Stimulated activated effector memory CD8-positive, alpha-beta T cell treated with anti-CD3 and anti-CD28 coated beads, Interleukin-12 subunit alpha, Interleukin-12 subunit beta, amount 100 ng/mL, for 72 hours (primary cell): ENCODE measurements at regions not wholly inside any gene's neighbourhood (a gene's known extent, or its start where the extent isn't known, plus 50 kb on each side); places are given as distances from the start of the nearest gene placed in this dataset.

Experiments used
- ATAC-seq: fragments of 150-1000 bp; cut with Tn5 transposase; 2 replicates; pipeline ENCODE4 v1.10.0; 2021
- DNase-seq, 2 donors: peaks; one replicate each; pipeline ENCODE4 v3.0.0; 2021 to 2022; ENCODE audit warnings: low spot score in 2 of 2
- H3K27ac Mint-ChIP-seq: one replicate; pipeline ENCODE4 v1.8.0; 2022; ENCODE audit warnings: mild to moderate bottlenecking, mixed read lengths
- H3K36me3 Mint-ChIP-seq: one replicate; pipeline ENCODE4 v1.8.0; 2022; ENCODE audit warnings: mild to moderate bottlenecking, mixed read lengths
- H3K4me1 Mint-ChIP-seq: one replicate; pipeline ENCODE4 v1.8.0; 2022; ENCODE audit warnings: mixed read lengths
- H3K4me3 Mint-ChIP-seq: one replicate; pipeline ENCODE4 v1.8.0; 2022; ENCODE audit warnings: mild to moderate bottlenecking, mixed read lengths
- H3K9me3 Mint-ChIP-seq: one replicate; pipeline ENCODE4 v1.8.0; 2022; ENCODE audit warnings: mixed read lengths

DNA sequence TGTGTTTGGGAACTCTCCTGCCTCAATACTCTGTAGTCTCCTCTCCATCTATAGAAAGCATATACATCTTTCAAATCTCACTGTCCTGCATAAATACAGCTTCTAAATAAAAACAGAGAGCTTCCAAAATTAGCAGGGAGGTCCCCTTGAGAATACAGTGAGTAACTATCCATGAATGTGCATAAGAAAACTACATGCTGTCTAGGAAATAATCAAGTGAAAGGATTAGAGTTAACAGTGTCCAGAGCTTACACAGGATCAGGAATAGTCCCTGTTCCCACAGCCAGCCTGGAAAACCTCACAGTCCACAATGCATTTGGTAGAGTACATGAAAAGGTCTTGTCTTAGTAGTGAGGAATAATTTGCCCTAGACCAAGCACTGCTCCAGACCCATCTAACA is 123.0 kb upstream of the POU3F2 start:
- no peak for ATAC-seq
- Mint-ChIP-seq H3K9me3 (no peaks in the 10 kb centered on the region), H3K4me3 (no peak overlapping the region), H3K27ac (no peak overlapping the region), H3K4me1 (no peaks in the 10 kb centered on the region), H3K36me3 (no peaks in the 10 kb centered on the region)
- DNase-seq, result no peak

DNA sequence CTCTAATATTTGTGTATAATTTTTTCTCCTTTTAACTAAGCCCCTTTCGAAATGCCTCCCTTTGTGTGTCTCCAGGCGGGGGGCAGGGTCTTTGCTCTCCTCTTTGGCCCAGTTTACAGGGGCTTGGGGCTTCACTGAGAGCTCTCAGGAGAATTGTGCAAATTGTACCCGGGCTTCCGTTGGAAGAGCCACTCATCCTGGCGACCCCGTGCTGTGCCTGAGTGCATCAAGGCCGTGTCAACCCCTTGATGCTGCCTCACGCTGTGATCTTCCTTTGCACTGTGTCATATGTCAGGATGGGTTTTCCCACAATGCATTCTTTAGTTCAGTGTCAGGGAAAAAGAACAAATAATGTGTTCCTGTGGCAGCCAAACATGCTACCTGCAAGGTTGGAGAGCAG is 118.0 kb upstream of the POU3F2 start:
- Mint-ChIP-seq H3K36me3 (no peaks in the 10 kb centered on the region), H3K4me3 (no peak overlapping the region), H3K27ac (no peak overlapping the region), H3K9me3 (no peaks in the 10 kb centered on the region), H3K4me1 (no peaks in the 10 kb centered on the region)
- ATAC-seq (no peak), DNase-seq (no peak)

DNA sequence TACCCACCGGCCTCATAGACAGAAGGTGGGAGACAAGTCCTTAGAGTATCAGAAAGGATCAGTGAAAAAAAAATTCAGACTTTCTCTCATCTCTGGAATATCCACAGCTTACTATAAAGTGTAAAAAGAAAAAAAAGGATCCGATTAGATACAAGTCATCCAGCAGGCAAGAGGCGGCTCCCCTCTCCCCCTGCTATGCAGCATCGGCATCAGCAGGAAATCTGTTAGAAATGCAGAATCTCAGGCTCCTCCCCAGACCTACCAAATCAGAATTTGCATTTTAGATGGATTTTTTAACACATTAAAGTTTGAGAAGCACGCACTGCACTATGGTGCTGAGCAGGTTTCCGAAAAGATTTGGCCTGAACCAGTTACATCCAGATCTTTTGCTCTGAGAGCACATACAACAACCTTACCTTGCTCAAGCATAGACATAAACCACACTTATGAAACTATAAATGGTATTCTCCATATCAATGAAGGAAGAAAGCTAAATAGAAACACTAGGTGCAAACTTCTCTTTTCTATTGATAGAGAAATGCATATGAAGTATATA is 117.0 kb upstream of the POU3F2 start:
- no peak overlapping the region for H3K27ac Mint-ChIP-seq
- no peaks in the 10 kb centered on the region for H3K9me3 Mint-ChIP-seq
- no peak for ATAC-seq
- no peak overlapping the region for H3K4me3 Mint-ChIP-seq
- no peak for DNase-seq
- no peaks in the 10 kb centered on the region for H3K36me3 Mint-ChIP-seq
- no peaks in the 10 kb centered on the region for H3K4me1 Mint-ChIP-seq

DNA sequence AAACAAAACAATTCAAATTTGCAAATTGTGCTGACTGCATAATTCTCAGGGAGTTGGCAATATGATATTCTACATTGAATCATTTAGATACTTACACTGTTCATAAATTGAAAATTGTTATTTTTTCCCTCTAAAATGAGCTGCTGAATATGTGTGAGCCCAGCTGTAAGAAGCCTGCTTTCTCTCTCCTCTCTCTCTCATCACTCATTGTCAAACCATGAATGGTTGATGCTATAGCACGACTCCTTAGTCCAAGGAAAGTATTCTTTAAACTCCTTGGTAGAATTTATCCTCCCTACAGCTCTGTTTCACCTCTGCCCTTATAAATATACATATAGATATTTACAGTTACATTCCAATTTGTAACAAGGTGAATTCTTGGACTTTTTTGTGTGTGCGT is 116.4 kb upstream of the POU3F2 start:
- H3K9me3 Mint-ChIP-seq, result no peaks in the 10 kb centered on the region
- ATAC-seq (no peak), DNase-seq (no peak)
- no peak overlapping the region for H3K4me3 Mint-ChIP-seq
- H3K36me3 Mint-ChIP-seq, result no peaks in the 10 kb centered on the region
- H3K27ac Mint-ChIP-seq, result no peak overlapping the region
- H3K4me1 Mint-ChIP-seq, result no peaks in the 10 kb centered on the region

DNA sequence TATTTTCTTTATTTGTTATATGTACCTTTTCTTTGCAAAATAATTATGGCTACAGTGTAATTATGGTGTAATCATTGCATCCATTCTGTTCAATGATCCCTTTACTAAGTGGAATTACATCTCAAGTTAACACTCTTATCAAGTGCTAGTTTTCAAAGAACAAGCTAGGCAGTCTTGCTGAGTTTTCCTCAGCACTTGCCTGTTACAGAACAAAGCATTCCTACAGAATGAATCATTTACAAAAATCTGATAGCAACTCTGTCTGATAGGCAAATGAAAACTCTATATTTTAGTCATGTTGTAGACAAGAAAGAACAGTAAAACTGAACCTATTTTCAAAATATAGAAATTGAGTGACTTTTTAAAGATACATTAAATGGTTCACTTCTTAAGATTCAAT is 109.8 kb upstream of the POU3F2 start:
- no peaks in the 10 kb centered on the region for H3K36me3 Mint-ChIP-seq
- H3K27ac Mint-ChIP-seq, result no peak overlapping the region
- ATAC-seq (no peak), DNase-seq (no peak)
- no peak overlapping the region for H3K4me3 Mint-ChIP-seq
- H3K4me1 Mint-ChIP-seq, result no peaks in the 10 kb centered on the region
- H3K9me3 Mint-ChIP-seq, result peaks cover 4% of the 10 kb centered on the region

DNA sequence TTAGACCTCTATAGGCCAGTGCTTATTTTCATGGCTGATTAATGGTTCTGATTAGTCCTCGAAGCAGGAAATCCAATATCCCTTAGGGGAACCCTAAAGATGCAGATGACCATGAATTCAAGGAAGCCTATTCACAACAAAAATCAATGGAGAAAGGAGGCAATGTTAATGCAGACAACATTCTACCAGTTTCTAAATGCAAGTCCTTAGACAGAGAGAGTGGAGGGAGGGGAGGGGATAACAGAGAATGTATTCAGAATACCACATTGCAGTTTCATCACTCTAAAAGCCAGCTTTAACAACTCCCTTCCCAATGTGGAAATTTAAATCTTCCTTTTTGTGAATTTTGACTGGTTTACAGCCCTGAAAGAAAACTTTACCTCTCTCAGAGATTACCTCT is 87.1 kb upstream of the POU3F2 start:
- Mint-ChIP-seq H3K27ac (no peak overlapping the region), H3K9me3 (no peaks in the 10 kb centered on the region), H3K4me3 (no peak overlapping the region), H3K4me1 (no peaks in the 10 kb centered on the region), H3K36me3 (no peaks in the 10 kb centered on the region)
- ATAC-seq, result no peak
- no peak for DNase-seq

DNA sequence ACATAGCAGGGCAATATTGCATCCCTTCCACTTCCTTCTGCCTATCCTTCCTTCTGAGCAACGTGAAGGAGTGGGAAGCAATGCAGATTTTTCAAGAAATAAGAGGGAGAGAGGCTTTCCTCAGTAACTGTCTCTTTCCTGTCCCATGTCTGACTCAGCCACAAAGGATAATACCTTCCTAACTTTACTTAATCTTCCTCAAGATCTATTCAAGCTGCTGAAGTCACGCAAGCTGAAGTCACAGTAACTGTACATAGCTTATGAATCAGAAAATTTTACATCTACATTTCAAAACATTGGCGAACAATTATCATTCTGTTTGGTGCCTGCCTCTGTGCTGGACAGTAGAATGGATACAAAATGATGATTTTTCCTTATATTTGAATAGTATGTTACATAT is 86.4 kb upstream of the POU3F2 start:
- Mint-ChIP-seq H3K4me3 (no peak overlapping the region), H3K36me3 (no peaks in the 10 kb centered on the region), H3K4me1 (no peaks in the 10 kb centered on the region), H3K27ac (no peak overlapping the region), H3K9me3 (peaks cover 4% of the 10 kb centered on the region)
- ATAC-seq (no peak), DNase-seq (no peak)

DNA sequence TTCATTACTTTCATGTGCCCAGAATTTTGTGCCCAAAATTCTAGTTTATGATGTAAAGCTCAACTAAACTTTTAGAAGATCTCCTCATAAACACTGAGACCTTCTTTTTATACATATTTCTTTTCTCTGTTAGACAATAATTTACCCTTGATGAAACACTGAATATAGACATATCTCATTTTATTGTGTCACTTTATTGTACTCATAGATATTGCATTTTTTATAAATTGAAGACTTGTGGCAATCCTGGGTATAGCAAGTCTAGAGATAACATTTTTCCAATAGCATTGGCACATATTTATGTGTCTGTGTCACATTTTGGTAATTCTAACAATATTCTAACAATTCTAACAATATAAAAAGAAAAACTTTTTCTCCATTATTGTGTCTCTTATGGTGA is 74.9 kb upstream of the POU3F2 start:
- ATAC-seq (no peak), DNase-seq (no peak)
- H3K27ac Mint-ChIP-seq, result no peak overlapping the region
- H3K36me3 Mint-ChIP-seq, result no peaks in the 10 kb centered on the region
- no peak overlapping the region for H3K4me3 Mint-ChIP-seq
- H3K9me3 Mint-ChIP-seq, result peaks cover 6% of the 10 kb centered on the region
- H3K4me1 Mint-ChIP-seq, result peaks cover 8% of the 10 kb centered on the region

DNA sequence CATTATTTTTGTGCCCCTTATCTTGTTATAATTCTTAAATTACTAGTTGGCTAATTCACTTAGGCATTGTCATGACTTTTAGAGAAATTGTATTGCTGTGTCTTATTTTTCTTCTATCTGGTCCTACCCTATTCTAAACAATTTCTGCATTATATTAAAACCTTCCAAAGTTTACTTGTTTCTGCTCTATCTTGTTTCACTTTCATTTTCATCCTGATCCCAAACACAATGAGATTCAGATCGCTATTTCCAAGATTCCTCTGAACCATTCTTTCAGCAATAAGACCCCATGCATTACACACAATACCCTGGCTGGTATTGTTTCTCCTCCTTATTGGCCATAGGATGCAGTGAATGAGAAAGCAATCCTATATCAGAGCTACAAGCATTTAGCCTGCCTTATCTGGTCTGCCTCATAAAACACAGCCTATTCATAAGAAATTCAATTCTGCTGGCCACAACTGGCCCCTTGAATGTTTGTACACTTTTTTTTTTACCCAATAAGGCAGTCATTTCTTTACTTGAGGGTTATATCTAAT is 69.9 kb upstream of the POU3F2 start:
- DNase-seq (no peak), ATAC-seq (no peak)
- Mint-ChIP-seq H3K36me3 (no peaks in the 10 kb centered on the region), H3K4me1 (peaks cover 10% of the 10 kb centered on the region), H3K27ac (no peak overlapping the region), H3K4me3 (peak overlapping the region; percentile 9), H3K9me3 (peaks cover 3% of the 10 kb centered on the region)

DNA sequence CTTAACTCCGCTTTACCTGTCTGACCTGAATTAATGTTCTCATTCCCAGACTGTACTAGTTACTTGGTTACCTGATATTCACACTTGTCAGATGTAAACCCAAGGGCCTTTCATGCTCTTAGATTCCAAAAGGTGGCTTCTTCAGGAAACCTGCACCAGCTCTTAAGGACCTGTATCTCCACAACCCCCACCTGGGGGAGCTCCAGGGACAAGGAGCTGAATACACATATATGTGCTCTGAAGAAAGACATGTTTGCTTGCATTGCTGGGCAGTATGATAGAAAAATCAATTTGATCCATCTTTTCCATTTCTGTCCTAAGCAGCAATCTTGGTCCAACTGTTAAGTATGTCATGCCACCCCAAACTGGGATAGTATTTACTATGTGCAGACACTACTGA is 64.8 kb upstream of the POU3F2 start:
- H3K27ac Mint-ChIP-seq, result no peak overlapping the region
- no peaks in the 10 kb centered on the region for H3K9me3 Mint-ChIP-seq
- H3K4me1 Mint-ChIP-seq, result peaks cover 2% of the 10 kb centered on the region
- H3K4me3 Mint-ChIP-seq, result no peak overlapping the region
- ATAC-seq (peak; percentile 31), DNase-seq (no peak)
- no peaks in the 10 kb centered on the region for H3K36me3 Mint-ChIP-seq

DNA sequence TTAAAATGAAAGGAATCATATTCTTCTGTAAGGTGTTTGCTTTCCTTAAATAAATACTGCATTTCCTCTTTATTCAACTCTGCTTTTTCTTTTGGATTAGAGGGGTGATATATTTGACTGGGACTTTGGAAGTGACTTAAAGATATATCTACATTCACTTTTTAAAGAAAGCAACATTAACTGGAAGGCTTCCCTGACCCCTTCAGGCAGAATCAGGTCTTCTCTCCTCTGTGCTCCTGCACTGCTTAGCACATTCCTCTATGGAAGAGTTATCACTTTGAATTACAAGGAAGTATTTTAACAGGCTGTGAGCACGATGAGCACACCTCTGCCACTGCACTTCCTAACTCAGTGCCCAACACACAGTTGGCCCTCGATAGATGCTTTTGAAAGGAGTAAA is 59.2 kb upstream of the POU3F2 start:
- no peak for DNase-seq
- no peaks in the 10 kb centered on the region for H3K9me3 Mint-ChIP-seq
- no peak overlapping the region for H3K4me3 Mint-ChIP-seq
- no peak for ATAC-seq
- H3K36me3 Mint-ChIP-seq, result no peaks in the 10 kb centered on the region
- H3K27ac Mint-ChIP-seq, result no peak overlapping the region
- H3K4me1 Mint-ChIP-seq, result no peaks in the 10 kb centered on the region

DNA sequence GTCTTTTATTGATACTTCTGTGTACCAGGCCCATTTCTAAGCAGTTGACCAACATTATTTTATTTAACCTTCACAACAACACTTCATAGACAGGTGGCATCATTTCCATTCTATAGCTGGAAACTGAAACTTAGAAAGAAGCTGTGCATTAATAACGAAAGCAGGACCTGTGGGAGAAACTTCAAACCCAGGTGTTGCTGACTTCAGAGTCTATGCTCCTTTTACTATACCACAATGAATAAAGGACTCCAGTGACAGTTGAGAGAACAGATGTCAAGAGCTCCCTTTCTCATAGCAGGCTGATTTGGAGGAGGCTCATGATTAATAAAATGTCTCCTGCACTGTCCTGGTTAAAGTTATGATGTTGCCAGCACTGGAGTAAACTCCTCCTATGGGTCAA is 56.6 kb upstream of the POU3F2 start:
- Mint-ChIP-seq H3K36me3 (no peaks in the 10 kb centered on the region), H3K27ac (no peak overlapping the region), H3K4me1 (no peaks in the 10 kb centered on the region), H3K4me3 (no peak overlapping the region), H3K9me3 (no peaks in the 10 kb centered on the region)
- DNase-seq (no peak), ATAC-seq (peak; percentile 65)

DNA sequence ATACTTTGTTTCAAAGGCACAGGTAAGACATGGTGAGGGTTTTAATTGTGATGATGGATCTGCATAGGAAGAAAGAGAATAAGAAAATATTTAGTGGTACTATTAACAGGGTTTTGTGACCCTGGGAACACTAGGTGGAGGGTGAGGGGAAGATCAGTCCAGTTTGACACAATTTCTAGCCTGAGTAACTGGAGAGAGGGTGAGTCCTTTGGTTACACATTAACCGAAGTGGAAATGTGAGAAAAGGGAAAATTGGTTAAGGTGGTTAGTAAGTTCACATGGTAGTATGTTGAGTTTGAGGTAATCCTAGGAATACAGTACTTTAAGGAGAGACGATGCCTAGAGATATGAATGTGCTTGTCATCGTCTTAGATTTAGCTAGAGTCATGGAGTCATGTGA is 54.8 kb upstream of the POU3F2 start:
- Mint-ChIP-seq H3K4me1 (no peaks in the 10 kb centered on the region), H3K4me3 (no peak overlapping the region), H3K27ac (no peak overlapping the region), H3K9me3 (no peaks in the 10 kb centered on the region), H3K36me3 (no peaks in the 10 kb centered on the region)
- DNase-seq (no peak), ATAC-seq (no peak)

DNA sequence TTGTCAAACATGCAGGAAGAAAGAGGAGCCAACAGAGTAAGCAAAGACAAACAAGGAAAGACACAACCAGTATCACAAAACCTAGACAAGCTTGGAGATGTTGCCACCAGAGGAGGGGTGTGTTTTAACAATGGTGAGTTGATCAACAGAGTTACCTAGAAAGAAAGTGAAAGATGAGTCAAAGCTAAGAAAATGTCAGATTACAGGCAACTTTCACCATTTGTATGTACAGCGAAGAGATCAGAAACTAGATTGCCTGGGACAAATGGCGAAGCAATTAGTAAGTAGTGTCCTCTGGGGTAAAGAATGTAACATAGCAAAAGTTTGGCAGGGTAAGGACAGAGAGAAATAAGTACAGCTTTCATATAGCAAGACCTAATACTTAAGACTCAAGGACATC is 51.6 kb upstream of the POU3F2 start:
- no peaks in the 10 kb centered on the region for H3K9me3 Mint-ChIP-seq
- no peaks in the 10 kb centered on the region for H3K4me1 Mint-ChIP-seq
- no peak for DNase-seq
- H3K4me3 Mint-ChIP-seq, result no peak overlapping the region
- no peak overlapping the region for H3K27ac Mint-ChIP-seq
- no peaks in the 10 kb centered on the region for H3K36me3 Mint-ChIP-seq
- no peak for ATAC-seq

DNA sequence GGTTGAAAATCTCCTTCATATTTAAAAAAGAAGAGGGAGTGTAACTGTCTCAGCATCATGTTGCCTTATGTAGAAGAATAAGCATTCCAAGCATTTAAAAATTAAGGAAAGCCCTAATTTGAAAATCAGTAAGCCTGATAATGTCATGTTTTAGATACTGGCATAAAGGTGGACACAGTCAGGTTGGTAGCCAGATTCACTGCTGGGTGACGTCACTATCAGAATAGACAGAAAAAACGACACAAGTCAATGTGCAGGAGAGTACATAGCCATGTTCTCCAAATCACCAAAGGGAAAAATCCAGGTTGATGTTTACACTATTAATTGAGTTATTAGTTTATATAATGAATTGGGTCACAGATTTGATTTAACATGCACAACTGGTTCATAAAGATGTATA is 50.8 kb upstream of the POU3F2 start:
- H3K4me3 Mint-ChIP-seq, result no peak overlapping the region
- no peak overlapping the region for H3K27ac Mint-ChIP-seq
- no peak for ATAC-seq
- no peaks in the 10 kb centered on the region for H3K4me1 Mint-ChIP-seq
- no peaks in the 10 kb centered on the region for H3K9me3 Mint-ChIP-seq
- H3K36me3 Mint-ChIP-seq, result no peaks in the 10 kb centered on the region
- DNase-seq, result no peak
